MM.1S (cell line): ENCODE measurements at regions not wholly inside any gene's neighbourhood (a gene's known extent, or its start where the extent isn't known, plus 50 kb on each side); places are given as distances from the start of the nearest gene placed in this dataset.

Source experiments
- DNase-seq: peaks from one replicate; pipeline ENCODE4 v3.0.0-alpha.2; 2015
- H2AFZ ChIP-seq: fragments of 300-600 bp; sonication (generic); 2 replicates; pipeline ENCODE4 v1.6.0; 2016; ENCODE audit warnings: antibody characterized with exemption, low read length
- H3F3A ChIP-seq: fragments of 300-600 bp; sonication (generic); 2 replicates; pipeline ENCODE4 v1.6.1; 2016; ENCODE audit warnings: mild to moderate bottlenecking, antibody characterized with exemption, low read length, moderate library complexity, mixed read lengths; ENCODE audit not compliant: insufficient read depth
- H3K27ac ChIP-seq: fragments of 300-600 bp; sonication (generic); 2 replicates; pipeline ENCODE4 v1.5.1; 2016; ENCODE audit warnings: mild to moderate bottlenecking, low read length
- H3K27me3 ChIP-seq: fragments of 300-600 bp; sonication (generic); replicated peaks from 2 replicates; pipeline ENCODE4 v1.6.0; 2016; ENCODE audit warnings: low read length; ENCODE audit not compliant: insufficient read depth
- H3K36me3 ChIP-seq: fragments of 300-600 bp; sonication (generic); replicated peaks from 2 replicates; pipeline ENCODE4 v1.6.1; 2016; ENCODE audit warnings: mild to moderate bottlenecking, low read length, mixed read lengths; ENCODE audit not compliant: insufficient read depth
- H3K4me1 ChIP-seq: fragments of 300-600 bp; sonication (generic); 2 replicates; pipeline ENCODE4 v1.6.1; 2016; ENCODE audit warnings: low read length, mixed read lengths
- H3K4me2 ChIP-seq: fragments of 300-600 bp; sonication (generic); 2 replicates; pipeline ENCODE4 v1.6.0; 2016; ENCODE audit warnings: low read depth, low read length
- H3K4me3 ChIP-seq: fragments of 300-600 bp; sonication (generic); 2 replicates; pipeline ENCODE4 v1.5.1; 2016; ENCODE audit warnings: low read length, mixed read lengths
- H3K79me2 ChIP-seq: fragments of 300-600 bp; sonication (generic); 2 replicates; pipeline ENCODE4 v1.6.1; 2016; ENCODE audit warnings: mixed run types, low read length, mixed read lengths
- H3K9ac ChIP-seq: fragments of 300-600 bp; sonication (generic); 2 replicates; pipeline ENCODE4 v1.6.1; 2016; ENCODE audit warnings: low read length, mixed read lengths
- H3K9me2 ChIP-seq: fragments of 300-600 bp; sonication (generic); replicated peaks from 2 replicates; pipeline ENCODE4 v1.6.1; 2016; ENCODE audit warnings: mild to moderate bottlenecking, low read length, mixed read lengths; ENCODE audit not compliant: insufficient read depth
- H3K9me3 ChIP-seq: fragments of 300-600 bp; sonication (generic); replicated peaks from 2 replicates; pipeline ENCODE4 v1.6.1; 2016; ENCODE audit warnings: mild to moderate bottlenecking, low read length, mixed read lengths; ENCODE audit not compliant: insufficient read depth
- H4K20me1 ChIP-seq: fragments of 300-600 bp; sonication (generic); 2 replicates; pipeline ENCODE4 v1.6.1; 2016; ENCODE audit warnings: mild to moderate bottlenecking, low read length, moderate library complexity, mixed read lengths; ENCODE audit not compliant: insufficient read depth
- EZH2 ChIP-seq: fragments of 300-600 bp; sonication (generic); optimal IDR thresholded peaks from 2 replicates; pipeline ENCODE3; 2017; ENCODE audit warnings: low read depth, mild to moderate bottlenecking, antibody characterized with exemption, low read length, mixed read lengths
- EZH2phosphoT487 ChIP-seq: fragments of 300-600 bp; sonication (generic); IDR thresholded peaks from 2 replicates; pipeline ENCODE4 v1.6.1; 2018; ENCODE audit warnings: antibody characterized with exemption, low read length
- TF ChIP-seq, protein P1 (sequence below): fragments of 300-600 bp; sonication (generic); IDR thresholded peaks from 2 replicates; pipeline ENCODE4 v1.5.1; 2016; ENCODE audit warnings: antibody characterized with exemption, low read length, mixed read lengths

DNA sequence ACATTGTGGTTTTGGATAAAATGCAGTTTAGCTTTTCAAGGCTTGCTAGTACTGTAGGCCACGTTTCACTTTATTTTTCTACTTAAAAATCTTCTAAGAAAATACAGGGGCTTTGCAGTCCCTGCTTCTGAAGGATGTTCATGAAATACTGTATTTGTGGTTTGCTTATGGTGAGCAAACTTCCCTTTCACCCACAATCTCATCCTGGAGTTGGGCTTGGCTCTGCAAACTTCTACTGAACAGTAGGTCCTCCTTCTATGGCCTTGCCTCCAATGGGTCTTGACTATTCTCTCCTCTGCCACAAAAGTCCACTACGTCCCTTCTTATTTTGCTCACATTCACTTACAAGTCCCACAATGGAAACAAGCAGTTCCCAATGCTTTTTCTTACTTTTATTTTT lies 502.7 kb upstream of the KLF4 start:
- Histone ChIP-seq H3K36me3 (no peaks in the 10 kb centered on the region), H3K27ac (no peak overlapping the region), H3K4me2 (no peak overlapping the region), H3K4me3 (no peak overlapping the region), H2AFZ (no peak overlapping the region), H3K27me3 (no peaks in the 10 kb centered on the region), H4K20me1 (no peaks in the 10 kb centered on the region), H3F3A (no peaks in the 10 kb centered on the region), H3K4me1 (no peaks in the 10 kb centered on the region), H3K9ac (no peak overlapping the region), H3K9me3 (no peaks in the 10 kb centered on the region), H3K9me2 (no peaks in the 10 kb centered on the region), H3K79me2 (no peaks in the 10 kb centered on the region)
- no peak for DNase-seq
- TF ChIP-seq EZH2 (no peak), EZH2phosphoT487 (no peak)
- TF ChIP-seq, protein P1, sequence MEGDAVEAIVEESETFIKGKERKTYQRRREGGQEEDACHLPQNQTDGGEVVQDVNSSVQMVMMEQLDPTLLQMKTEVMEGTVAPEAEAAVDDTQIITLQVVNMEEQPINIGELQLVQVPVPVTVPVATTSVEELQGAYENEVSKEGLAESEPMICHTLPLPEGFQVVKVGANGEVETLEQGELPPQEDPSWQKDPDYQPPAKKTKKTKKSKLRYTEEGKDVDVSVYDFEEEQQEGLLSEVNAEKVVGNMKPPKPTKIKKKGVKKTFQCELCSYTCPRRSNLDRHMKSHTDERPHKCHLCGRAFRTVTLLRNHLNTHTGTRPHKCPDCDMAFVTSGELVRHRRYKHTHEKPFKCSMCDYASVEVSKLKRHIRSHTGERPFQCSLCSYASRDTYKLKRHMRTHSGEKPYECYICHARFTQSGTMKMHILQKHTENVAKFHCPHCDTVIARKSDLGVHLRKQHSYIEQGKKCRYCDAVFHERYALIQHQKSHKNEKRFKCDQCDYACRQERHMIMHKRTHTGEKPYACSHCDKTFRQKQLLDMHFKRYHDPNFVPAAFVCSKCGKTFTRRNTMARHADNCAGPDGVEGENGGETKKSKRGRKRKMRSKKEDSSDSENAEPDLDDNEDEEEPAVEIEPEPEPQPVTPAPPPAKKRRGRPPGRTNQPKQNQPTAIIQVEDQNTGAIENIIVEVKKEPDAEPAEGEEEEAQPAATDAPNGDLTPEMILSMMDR, result no peak

DNA sequence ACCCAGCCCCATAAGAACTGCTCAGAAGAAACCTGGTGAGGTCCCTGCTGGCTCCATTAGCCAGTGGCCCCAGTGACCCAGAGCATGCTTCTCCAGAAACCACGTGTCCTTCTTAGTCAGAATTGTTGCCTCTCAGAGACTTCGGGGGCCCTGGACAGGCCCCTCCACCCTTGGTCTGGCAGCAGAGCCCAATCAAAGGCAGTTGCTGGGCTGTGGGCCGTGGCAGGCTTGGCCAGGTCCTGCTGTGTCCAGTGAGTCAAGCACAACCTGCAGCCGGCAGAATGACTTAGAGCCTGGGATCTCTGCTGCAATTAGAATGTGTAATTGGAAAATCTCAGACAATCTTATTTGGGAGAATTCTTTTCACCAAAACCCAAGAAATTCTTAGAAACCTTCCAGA lies 502.0 kb upstream of the KLF4 start:
- no peaks in the 10 kb centered on the region for H3K36me3 ChIP-seq
- H3K4me1 ChIP-seq, result no peaks in the 10 kb centered on the region
- no peaks in the 10 kb centered on the region for H3K9me3 ChIP-seq
- TF ChIP-seq EZH2, result no peak
- H3K9me2 ChIP-seq, result no peaks in the 10 kb centered on the region
- DNase-seq, result no peak
- no peak overlapping the region for H3K4me3 ChIP-seq
- H2AFZ ChIP-seq, result no peak overlapping the region
- H3F3A ChIP-seq, result no peaks in the 10 kb centered on the region
- no peak overlapping the region for H3K27ac ChIP-seq
- H3K27me3 ChIP-seq, result no peaks in the 10 kb centered on the region
- no peak overlapping the region for H3K4me2 ChIP-seq
- no peaks in the 10 kb centered on the region for H3K79me2 ChIP-seq
- H4K20me1 ChIP-seq, result no peaks in the 10 kb centered on the region
- H3K9ac ChIP-seq, result no peak overlapping the region

DNA sequence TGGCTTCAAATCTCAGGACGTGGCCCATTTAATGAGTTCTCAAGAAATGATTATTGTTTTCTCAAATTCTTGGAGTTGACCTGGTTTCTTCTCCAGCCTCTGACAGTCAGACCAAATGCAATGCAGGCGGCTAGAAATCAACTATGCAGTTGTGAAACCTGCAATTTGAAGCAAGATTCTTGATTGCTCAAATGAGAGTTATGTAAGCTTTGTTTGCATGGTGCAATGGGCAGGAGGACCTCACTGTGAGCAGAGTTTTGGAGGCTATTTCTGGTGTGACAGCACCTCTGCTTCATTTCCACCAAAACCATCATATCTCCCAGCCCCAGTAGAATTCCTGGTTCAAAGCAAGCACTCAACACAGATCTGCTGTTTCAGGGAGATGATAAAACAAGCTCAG lies 500.0 kb upstream of the KLF4 start:
- no peaks in the 10 kb centered on the region for H3K36me3 ChIP-seq
- DNase-seq, result no peak
- H3K79me2 ChIP-seq, result no peaks in the 10 kb centered on the region
- TF ChIP-seq EZH2phosphoT487, result no peak
- TF ChIP-seq, protein P1, result no peak
- TF ChIP-seq EZH2, result no peak
- no peaks in the 10 kb centered on the region for H4K20me1 ChIP-seq
- H3K4me1 ChIP-seq, result no peaks in the 10 kb centered on the region
- H3K9me2 ChIP-seq, result no peaks in the 10 kb centered on the region
- H3K27me3 ChIP-seq, result no peaks in the 10 kb centered on the region
- no peak overlapping the region for H3K9ac ChIP-seq
- no peaks in the 10 kb centered on the region for H3F3A ChIP-seq
- no peaks in the 10 kb centered on the region for H3K9me3 ChIP-seq
- H3K4me2 ChIP-seq, result no peak overlapping the region
- no peak overlapping the region for H2AFZ ChIP-seq
- no peak overlapping the region for H3K4me3 ChIP-seq
- no peak overlapping the region for H3K27ac ChIP-seq

DNA sequence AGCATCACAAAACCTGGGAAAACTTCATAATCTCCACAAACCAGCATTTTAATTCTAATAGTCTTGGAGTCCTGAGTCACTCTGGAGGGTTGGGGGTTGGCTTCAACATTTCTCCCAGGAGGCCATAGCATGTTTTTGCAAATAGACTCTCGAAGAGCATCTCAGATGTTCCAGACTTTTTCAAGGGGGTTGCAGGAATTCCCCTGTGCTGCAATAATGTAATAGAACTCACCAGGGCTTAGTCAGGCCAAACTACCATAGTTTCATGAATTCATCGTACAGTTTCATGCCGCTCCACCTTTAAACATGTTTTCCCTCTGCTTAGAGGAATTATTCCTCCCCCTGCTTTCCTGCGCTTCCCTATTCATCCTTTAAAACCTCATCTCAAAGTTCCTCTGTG lies 499.5 kb upstream of the KLF4 start:
- H3K27ac ChIP-seq, result no peak overlapping the region
- no peaks in the 10 kb centered on the region for H3K27me3 ChIP-seq
- no peak overlapping the region for H3K4me2 ChIP-seq
- no peaks in the 10 kb centered on the region for H4K20me1 ChIP-seq
- H3K4me3 ChIP-seq, result no peak overlapping the region
- no peak overlapping the region for H3K9ac ChIP-seq
- no peaks in the 10 kb centered on the region for H3K36me3 ChIP-seq
- H3K79me2 ChIP-seq, result no peaks in the 10 kb centered on the region
- H3K9me3 ChIP-seq, result no peaks in the 10 kb centered on the region
- H2AFZ ChIP-seq, result no peak overlapping the region
- H3F3A ChIP-seq, result no peaks in the 10 kb centered on the region
- TF ChIP-seq, protein P1, result no peak
- TF ChIP-seq EZH2phosphoT487, result no peak
- TF ChIP-seq EZH2, result no peak
- no peaks in the 10 kb centered on the region for H3K9me2 ChIP-seq
- DNase-seq, result no peak
- H3K4me1 ChIP-seq, result no peaks in the 10 kb centered on the region
